ENCODE measurements at regions not wholly inside any gene's neighbourhood (a gene's known extent, or its start where the extent isn't known, plus 50 kb on each side); places are given as distances from the start of the nearest gene placed in this dataset.
"Not testable (repeated sequence)": the region's sequence is repeated elsewhere in the genome, so short reads cannot be mapped to it uniquely, and the experiment has no call there.

- H3K9me3 ChIP-seq (replicated peaks; ENCODE audit: low read length) = no peaks in the 10 kb centered on the region
- no peak overlapping the region for H3K4me3 ChIP-seq (ENCODE audit: low read length)
- no peaks in the 10 kb centered on the region for H3K36me3 ChIP-seq (ENCODE audit: insufficient read depth, low read length)
- H3K4me1 ChIP-seq (ENCODE audit: control insufficient read depth, insufficient read depth, low read length) = no peaks in the 10 kb centered on the region
- H3K4me2 ChIP-seq (ENCODE audit: low read length) = no peak overlapping the region
- no peaks in the 10 kb centered on the region for H3K27me3 ChIP-seq (ENCODE audit: control insufficient read depth, insufficient read depth, low read length)
- H3K9ac ChIP-seq (ENCODE audit: low read depth, low read length) = no peak overlapping the region
Observed at GRCh38 chr16:63447121-63447520, 1410.9 kb upstream of the CDH8 start.

DNA sequence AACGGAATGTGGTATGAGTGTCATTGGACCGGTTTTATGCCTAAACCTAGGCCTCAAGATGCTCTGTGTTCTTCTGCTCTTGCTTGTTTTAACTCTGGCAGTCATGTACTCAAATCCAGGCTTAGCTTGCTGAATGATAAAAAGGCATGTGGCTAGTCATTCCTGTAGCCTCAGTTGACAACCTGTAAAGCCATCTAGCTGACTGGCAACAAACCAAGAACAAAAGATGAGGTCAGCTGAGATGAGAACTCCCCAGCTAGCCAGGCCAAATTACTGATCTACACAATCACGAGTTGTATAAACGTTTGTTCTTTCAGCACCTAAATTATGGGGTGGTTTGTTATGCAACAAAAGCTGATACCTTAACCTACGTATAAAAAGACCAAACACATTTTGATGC is 1406.0 kb upstream of the CDH8 start:
- Histone ChIP-seq H3K27me3 (ENCODE audit: control insufficient read depth, insufficient read depth, low read length) (no peaks in the 10 kb centered on the region), H3K36me3 (ENCODE audit: insufficient read depth, low read length) (no peaks in the 10 kb centered on the region), H3K4me2 (ENCODE audit: low read length) (no peak overlapping the region), H3K4me3 (ENCODE audit: low read length) (no peak overlapping the region), H3K9ac (ENCODE audit: low read depth, low read length) (no peak overlapping the region), H3K4me1 (ENCODE audit: control insufficient read depth, insufficient read depth, low read length) (no peaks in the 10 kb centered on the region), H3K9me3 (replicated peaks; ENCODE audit: low read length) (no peaks in the 10 kb centered on the region)

DNA sequence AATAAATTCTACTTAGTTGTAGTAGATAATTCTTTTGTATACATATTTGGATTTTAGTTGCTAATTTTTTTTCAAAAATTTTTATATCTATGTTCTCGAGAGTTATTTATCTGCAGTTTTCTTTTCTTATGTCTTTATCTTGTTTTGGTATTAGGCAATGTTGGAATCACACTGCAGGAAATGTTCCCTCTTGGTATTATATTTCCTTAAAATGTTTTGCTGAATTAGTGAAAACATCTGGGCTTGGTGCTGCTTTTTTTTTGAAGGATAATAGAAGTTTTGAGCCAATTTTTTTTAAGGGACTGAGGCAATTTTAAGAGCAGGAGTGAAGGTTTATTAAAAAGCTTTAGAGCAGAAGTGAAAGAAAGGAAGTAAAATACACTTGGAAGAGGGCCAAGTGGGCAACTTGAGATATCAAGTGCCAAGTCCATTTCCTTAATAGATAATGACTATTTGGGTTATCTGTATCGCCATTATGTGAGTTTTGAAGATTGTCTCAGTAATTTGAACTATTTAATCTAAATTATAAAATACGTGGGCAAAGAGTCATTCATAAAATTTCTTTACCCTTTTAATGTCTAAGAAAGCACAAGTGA is 1390.1 kb upstream of the CDH8 start:
- Histone ChIP-seq H3K4me2 (ENCODE audit: low read length) (no peak overlapping the region), H3K9me3 (replicated peaks; ENCODE audit: low read length) (no peaks in the 10 kb centered on the region), H3K27me3 (ENCODE audit: control insufficient read depth, insufficient read depth, low read length) (no peaks in the 10 kb centered on the region), H3K4me1 (ENCODE audit: control insufficient read depth, insufficient read depth, low read length) (no peaks in the 10 kb centered on the region), H3K9ac (ENCODE audit: low read depth, low read length) (no peak overlapping the region), H3K36me3 (ENCODE audit: insufficient read depth, low read length) (no peaks in the 10 kb centered on the region), H3K4me3 (ENCODE audit: low read length) (no peak overlapping the region)

DNA sequence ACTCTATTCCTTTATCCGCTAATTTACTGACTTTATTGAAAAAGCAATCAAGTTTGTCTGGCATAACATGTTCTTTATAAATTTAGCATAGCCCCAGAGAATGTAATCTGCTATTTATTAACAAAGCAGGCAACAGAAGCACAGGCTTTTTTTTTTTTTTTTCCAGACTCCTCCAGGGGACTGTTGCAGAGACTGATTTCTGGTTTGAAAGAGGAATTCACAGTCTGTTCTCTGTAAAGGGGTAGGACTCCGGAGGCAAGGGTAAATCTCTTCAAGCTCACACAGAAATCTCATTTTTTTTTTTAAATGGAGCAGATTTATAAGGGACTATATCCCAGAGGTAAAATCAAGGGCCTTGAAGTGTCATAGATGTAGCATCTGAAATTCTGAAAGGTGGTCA is 1386.5 kb upstream of the CDH8 start:
- H3K4me2 ChIP-seq (ENCODE audit: low read length) = no peak overlapping the region
- H3K9ac ChIP-seq (ENCODE audit: low read depth, low read length) = no peak overlapping the region
- H3K9me3 ChIP-seq (replicated peaks; ENCODE audit: low read length) = no peaks in the 10 kb centered on the region
- H3K4me3 ChIP-seq (ENCODE audit: low read length) = no peak overlapping the region
- no peaks in the 10 kb centered on the region for H3K27me3 ChIP-seq (ENCODE audit: control insufficient read depth, insufficient read depth, low read length)
- no peaks in the 10 kb centered on the region for H3K4me1 ChIP-seq (ENCODE audit: control insufficient read depth, insufficient read depth, low read length)
- no peaks in the 10 kb centered on the region for H3K36me3 ChIP-seq (ENCODE audit: insufficient read depth, low read length)

GRCh38 chr16:63416712-63417111 is 1380.5 kb upstream of the CDH8 start:
- Histone ChIP-seq H3K4me3 (ENCODE audit: low read length) (no peak overlapping the region), H3K4me1 (ENCODE audit: control insufficient read depth, insufficient read depth, low read length) (no peaks in the 10 kb centered on the region), H3K36me3 (ENCODE audit: insufficient read depth, low read length) (no peaks in the 10 kb centered on the region), H3K4me2 (ENCODE audit: low read length) (no peak overlapping the region), H3K9me3 (replicated peaks; ENCODE audit: low read length) (no peaks in the 10 kb centered on the region), H3K27me3 (ENCODE audit: control insufficient read depth, insufficient read depth, low read length) (no peaks in the 10 kb centered on the region), H3K9ac (ENCODE audit: low read depth, low read length) (no peak overlapping the region)

GRCh38 chr16:63415014-63415413 is 1378.8 kb upstream of the CDH8 start:
- Histone ChIP-seq H3K4me1 (ENCODE audit: control insufficient read depth, insufficient read depth, low read length) (no peaks in the 10 kb centered on the region), H3K27me3 (ENCODE audit: control insufficient read depth, insufficient read depth, low read length) (no peaks in the 10 kb centered on the region), H3K4me2 (ENCODE audit: low read length) (no peak overlapping the region), H3K9me3 (replicated peaks; ENCODE audit: low read length) (no peaks in the 10 kb centered on the region), H3K36me3 (ENCODE audit: insufficient read depth, low read length) (no peaks in the 10 kb centered on the region), H3K9ac (ENCODE audit: low read depth, low read length) (no peak overlapping the region), H3K4me3 (ENCODE audit: low read length) (no peak overlapping the region)

DNA sequence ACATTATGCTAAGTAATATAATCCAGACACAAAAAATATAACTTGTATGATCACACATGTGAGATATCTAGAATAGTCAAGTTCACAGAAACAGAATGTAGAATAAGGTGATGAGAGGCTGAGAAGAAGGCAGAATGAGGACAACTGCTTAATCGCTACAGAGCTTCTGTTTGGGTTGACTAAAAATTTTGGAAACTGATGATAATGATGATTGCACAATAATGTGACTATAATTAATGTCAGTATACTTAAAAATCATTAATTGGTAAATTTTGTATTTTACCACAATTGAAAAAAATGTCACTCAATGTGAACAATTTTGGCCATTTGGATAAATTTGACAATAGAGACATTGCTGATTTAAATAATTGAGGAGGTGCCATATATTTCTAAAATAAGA is 1374.4 kb upstream of the CDH8 start:
- no peaks in the 10 kb centered on the region for H3K27me3 ChIP-seq (ENCODE audit: control insufficient read depth, insufficient read depth, low read length)
- H3K4me1 ChIP-seq (ENCODE audit: control insufficient read depth, insufficient read depth, low read length) = no peaks in the 10 kb centered on the region
- no peak overlapping the region for H3K4me2 ChIP-seq (ENCODE audit: low read length)
- no peak overlapping the region for H3K9ac ChIP-seq (ENCODE audit: low read depth, low read length)
- no peaks in the 10 kb centered on the region for H3K36me3 ChIP-seq (ENCODE audit: insufficient read depth, low read length)
- no peaks in the 10 kb centered on the region for H3K9me3 ChIP-seq (replicated peaks; ENCODE audit: low read length)
- no peak overlapping the region for H3K4me3 ChIP-seq (ENCODE audit: low read length)

DNA sequence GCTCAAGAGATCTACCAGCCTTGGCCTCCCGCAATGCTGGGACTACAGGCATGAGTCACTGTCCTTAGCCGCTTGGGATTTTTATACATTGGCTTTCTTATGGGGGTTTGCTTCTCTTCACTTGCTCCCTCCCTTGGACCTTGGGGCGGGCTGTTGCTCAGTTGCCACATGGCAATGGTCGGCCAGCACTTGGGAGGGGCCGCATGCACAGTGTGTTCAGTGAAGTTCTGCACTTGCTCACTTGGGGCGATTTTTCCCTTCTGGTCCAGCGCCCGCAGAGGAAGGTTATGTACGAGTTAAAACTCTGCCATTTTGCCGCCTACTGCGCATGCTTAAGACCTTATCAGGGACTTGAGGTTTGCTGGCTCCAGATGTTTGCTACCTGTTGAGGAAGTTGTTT is 1367.6 kb upstream of the CDH8 start:
- H3K4me3 ChIP-seq (ENCODE audit: low read length) = no peak overlapping the region
- no peaks in the 10 kb centered on the region for H3K4me1 ChIP-seq (ENCODE audit: control insufficient read depth, insufficient read depth, low read length)
- no peaks in the 10 kb centered on the region for H3K9me3 ChIP-seq (replicated peaks; ENCODE audit: low read length)
- no peak overlapping the region for H3K4me2 ChIP-seq (ENCODE audit: low read length)
- no peaks in the 10 kb centered on the region for H3K27me3 ChIP-seq (ENCODE audit: control insufficient read depth, insufficient read depth, low read length)
- no peaks in the 10 kb centered on the region for H3K36me3 ChIP-seq (ENCODE audit: insufficient read depth, low read length)
- no peak overlapping the region for H3K9ac ChIP-seq (ENCODE audit: low read depth, low read length)

DNA sequence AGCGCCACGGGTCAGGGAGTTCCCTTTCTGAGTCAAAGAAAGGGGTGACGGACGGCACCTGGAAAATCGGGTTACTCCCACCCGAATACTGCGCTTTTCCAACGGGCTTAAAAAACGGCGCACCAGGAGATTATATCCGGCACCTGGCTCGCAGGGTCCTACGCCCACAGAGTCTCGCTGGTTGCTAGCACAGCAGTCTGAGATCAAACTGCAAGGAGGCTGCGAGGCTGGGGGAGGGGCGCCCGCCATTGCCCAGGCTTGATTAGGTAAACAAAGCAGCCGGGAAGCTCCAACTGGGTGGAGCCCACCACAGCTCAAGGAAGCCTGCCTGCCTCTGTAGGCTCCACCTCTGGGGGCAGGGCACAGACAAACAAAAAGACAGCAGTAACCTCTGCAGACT is 1352.0 kb upstream of the CDH8 start:
- not testable (repeated sequence) for H3K27me3 ChIP-seq (ENCODE audit: control insufficient read depth, insufficient read depth, low read length)

DNA sequence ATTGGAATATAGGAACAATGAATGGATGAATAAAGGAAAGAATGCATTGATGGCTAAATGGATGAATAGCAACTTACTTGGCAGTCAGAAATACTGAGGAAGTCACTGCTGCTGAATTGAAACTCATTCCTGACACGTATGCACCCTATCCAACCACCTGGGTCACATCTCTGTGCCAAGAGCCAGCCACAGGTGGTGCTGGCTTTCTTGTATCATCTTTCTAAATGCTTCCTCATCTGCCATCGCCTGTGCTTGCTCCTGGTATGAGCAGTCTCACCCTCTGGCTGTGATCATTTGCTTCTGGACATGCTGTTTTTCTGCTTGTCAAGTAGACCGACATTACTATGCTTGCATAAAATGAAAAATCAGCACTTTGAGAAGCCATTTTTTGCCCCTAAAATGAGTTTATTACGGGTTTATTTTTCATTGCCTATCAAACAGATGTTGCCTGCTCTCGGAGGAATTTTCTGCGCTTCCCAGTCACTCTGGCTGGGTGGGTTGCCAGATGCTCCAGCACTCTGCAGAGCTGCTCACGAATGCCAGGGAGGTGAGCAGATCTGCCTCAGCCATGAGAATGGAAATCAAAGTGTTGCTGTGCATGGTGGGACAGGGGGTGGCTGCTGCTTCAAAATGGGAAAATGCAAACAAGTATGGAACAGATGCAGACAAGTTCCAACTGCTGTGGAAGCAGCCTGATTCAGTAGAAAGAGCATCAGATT is 1349.6 kb upstream of the CDH8 start:
- Histone ChIP-seq H3K9ac (ENCODE audit: low read depth, low read length) (no peak overlapping the region), H3K4me2 (ENCODE audit: low read length) (no peak overlapping the region)

More for the DNA sequence above, 1352.0 kb upstream of the CDH8 start:
- not testable (repeated sequence) for H3K9me3 ChIP-seq (replicated peaks; ENCODE audit: low read length); H3K4me2 ChIP-seq (ENCODE audit: low read length); H3K9ac ChIP-seq (ENCODE audit: low read depth, low read length); H3K36me3 ChIP-seq (ENCODE audit: insufficient read depth, low read length); H3K4me1 ChIP-seq (ENCODE audit: control insufficient read depth, insufficient read depth, low read length); H3K4me3 ChIP-seq (ENCODE audit: low read length)

DNA sequence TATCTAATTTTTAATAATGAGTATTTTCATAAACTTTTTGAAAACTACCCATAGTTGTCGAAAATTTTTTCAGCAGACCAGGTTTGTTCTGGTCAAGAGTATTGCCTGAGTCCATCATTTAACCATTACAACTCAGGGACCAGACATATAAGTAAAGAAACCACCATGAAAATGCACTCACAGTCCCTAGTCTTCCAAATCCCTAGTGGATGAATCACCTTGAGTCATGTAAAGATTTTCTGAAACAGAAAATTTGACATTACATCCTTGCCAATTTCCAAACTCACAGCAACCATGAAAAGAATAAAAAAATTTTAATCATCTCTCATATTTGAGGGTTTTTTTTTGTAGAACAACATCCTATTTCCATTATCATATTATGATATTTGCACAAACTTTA is 1337.5 kb upstream of the CDH8 start:
- no peak overlapping the region for H3K4me3 ChIP-seq (ENCODE audit: low read length)
- H3K27me3 ChIP-seq (ENCODE audit: control insufficient read depth, insufficient read depth, low read length) = no peaks in the 10 kb centered on the region
- no peak overlapping the region for H3K4me2 ChIP-seq (ENCODE audit: low read length)
- no peaks in the 10 kb centered on the region for H3K4me1 ChIP-seq (ENCODE audit: control insufficient read depth, insufficient read depth, low read length)
- no peaks in the 10 kb centered on the region for H3K36me3 ChIP-seq (ENCODE audit: insufficient read depth, low read length)
- no peak overlapping the region for H3K9ac ChIP-seq (ENCODE audit: low read depth, low read length)
- H3K9me3 ChIP-seq (replicated peaks; ENCODE audit: low read length) = no peaks in the 10 kb centered on the region

More for the DNA sequence above, 1349.6 kb upstream of the CDH8 start:
- Histone ChIP-seq H3K4me3 (ENCODE audit: low read length) (no peak overlapping the region), H3K36me3 (ENCODE audit: insufficient read depth, low read length) (no peaks in the 10 kb centered on the region), H3K9me3 (replicated peaks; ENCODE audit: low read length) (no peaks in the 10 kb centered on the region), H3K27me3 (ENCODE audit: control insufficient read depth, insufficient read depth, low read length) (no peaks in the 10 kb centered on the region), H3K4me1 (ENCODE audit: control insufficient read depth, insufficient read depth, low read length) (no peaks in the 10 kb centered on the region)

DNA sequence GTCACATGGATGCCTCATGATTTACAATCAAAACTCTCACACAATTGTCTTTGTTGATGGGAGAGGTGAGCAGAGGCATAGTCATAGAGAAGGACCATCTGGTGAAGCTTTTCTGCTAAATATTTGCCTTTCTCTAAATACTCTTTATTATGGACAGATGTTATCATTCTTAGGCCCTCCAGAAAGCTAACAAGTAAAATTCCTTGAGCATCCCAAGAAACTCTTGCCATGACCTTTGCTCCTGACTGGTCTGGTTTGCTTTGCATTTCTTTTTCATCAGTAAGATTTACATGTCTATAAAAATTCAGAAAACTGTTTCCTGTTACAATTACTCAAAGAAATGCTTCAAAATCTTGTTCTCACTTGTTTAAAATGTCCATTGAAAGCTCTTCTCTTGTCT is 1336.6 kb upstream of the CDH8 start:
- Histone ChIP-seq H3K36me3 (ENCODE audit: insufficient read depth, low read length) (no peaks in the 10 kb centered on the region), H3K4me1 (ENCODE audit: control insufficient read depth, insufficient read depth, low read length) (no peaks in the 10 kb centered on the region)

More for the DNA sequence above, 1336.6 kb upstream of the CDH8 start:
- no peaks in the 10 kb centered on the region for H3K9me3 ChIP-seq (replicated peaks; ENCODE audit: low read length)
- H3K4me3 ChIP-seq (ENCODE audit: low read length) = no peak overlapping the region
- H3K27me3 ChIP-seq (ENCODE audit: control insufficient read depth, insufficient read depth, low read length) = no peaks in the 10 kb centered on the region
- no peak overlapping the region for H3K9ac ChIP-seq (ENCODE audit: low read depth, low read length)
- H3K4me2 ChIP-seq (ENCODE audit: low read length) = no peak overlapping the region
